OCI-LY7 (cell line): ENCODE measurements at regions not wholly inside any gene's neighbourhood (a gene's known extent, or its start where the extent isn't known, plus 50 kb on each side); places are given as distances from the start of the nearest gene placed in this dataset.

Source experiments
- BruUV-seq: library from RNA; stranded (reverse); fragments of 400-500 nt; replicated peaks from 2 replicates; lab custom pipeline; 2021; lab: Mats Ljungman, UMichigan
- CTCF ChIA-PET: fragments of 300-600 bp; sonication (Branson Sonifier 250); formaldehyde crosslinking; loops from one replicate; lab custom pipeline; 2022; ENCODE audit warnings: antibody characterized with exemption; ENCODE audit not compliant: unreplicated experiment; lab: Charles Lee
- POLR2A ChIA-PET: fragments of 300-600 bp; sonication (Branson Sonifier 250); formaldehyde crosslinking; loops from one replicate; lab custom pipeline; 2022; ENCODE audit warnings: antibody characterized with exemption; lab: Charles Lee
- DNase-seq: peaks from one replicate; pipeline ENCODE4 v3.0.0-alpha.2; 2015; ENCODE audit warnings: low spot score
- H2AFZ ChIP-seq: fragments of 200-600 bp; sonication (generic), shearing (Covaris generic); 2 replicates; pipeline ENCODE4 v1.6.1; 2014; ENCODE audit warnings: mild to moderate bottlenecking, antibody characterized with exemption, low read length, moderate library complexity
- H3K27ac ChIP-seq: fragments of 200-600 bp; sonication (generic); 2 replicates; pipeline ENCODE4 v1.5.1; 2014; ENCODE audit warnings: mixed run types, low read depth, mild to moderate bottlenecking, moderate library complexity, low read length, inconsistent platforms; ENCODE audit not compliant: poor library complexity, severe bottlenecking
- H3K36me3 ChIP-seq: fragments of 200-600 bp; sonication (generic); 2 replicates; pipeline ENCODE4 v1.6.1; 2014; ENCODE audit warnings: mild to moderate bottlenecking, antibody characterized with exemption, low read length, moderate library complexity, mixed read lengths; ENCODE audit not compliant: insufficient read depth
- H3K4me1 ChIP-seq: fragments of 200-600 bp; sonication (generic); 2 replicates; pipeline ENCODE4 v1.5.1; 2014; ENCODE audit warnings: mild to moderate bottlenecking, low read length; ENCODE audit not compliant: insufficient read depth, poor library complexity, severe bottlenecking
- H3K4me2 ChIP-seq: fragments of 200-600 bp; sonication (generic); 2 replicates; pipeline ENCODE4 v1.6.1; 2014; ENCODE audit warnings: mild to moderate bottlenecking, low read length
- H3K4me3 ChIP-seq: fragments of 200-600 bp; sonication (generic); 2 replicates; pipeline ENCODE4 v1.5.1; 2014; ENCODE audit warnings: mild to moderate bottlenecking, low read depth, low read length; ENCODE audit not compliant: poor library complexity, severe bottlenecking
- H3K79me2 ChIP-seq: fragments of 200-600 bp; sonication (generic); 2 replicates; pipeline ENCODE4 v1.6.1; 2016; ENCODE audit warnings: low read depth, mild to moderate bottlenecking, low read length, moderate library complexity, mixed read lengths; ENCODE audit not compliant: insufficient read depth
- H3K9me2 ChIP-seq: fragments of 200-600 bp; sonication (generic); 2 replicates; pipeline ENCODE4 v1.6.1; 2016; ENCODE audit warnings: mild to moderate bottlenecking, low read length, mixed read lengths; ENCODE audit not compliant: insufficient read depth
- H3K9me3 ChIP-seq: fragments of 200-600 bp; sonication (generic); 2 replicates; pipeline ENCODE4 v1.6.1; 2014; ENCODE audit warnings: mild to moderate bottlenecking, mixed run types, low read length, mixed read lengths
- H4K20me1 ChIP-seq: fragments of 200-600 bp; sonication (generic); 2 replicates; pipeline ENCODE4 v1.6.1; 2014; ENCODE audit warnings: mild to moderate bottlenecking, antibody characterized with exemption, low read length, moderate library complexity, mixed read lengths; ENCODE audit not compliant: insufficient read depth
- EZH2phosphoT487 ChIP-seq: fragments of 200-600 bp; sonication (generic); IDR thresholded peaks from 2 replicates; pipeline ENCODE4 v1.6.1; 2018; ENCODE audit warnings: low read depth, borderline replicate concordance, mild to moderate bottlenecking, mixed run types, antibody characterized with exemption, low read length, moderate library complexity, mixed read lengths
- intact Hi-C: fragments of 100-400 bp; cut with micrococcal nuclease; formaldehyde crosslinking; loops from one replicate; pipeline ENCODE4 v1.10.0; 2022; ENCODE audit not compliant: unreplicated experiment
- TF ChIP-seq, protein P1 (sequence below): fragments of 200-600 bp; sonication (generic); conservative IDR thresholded peaks from 2 replicates; pipeline ENCODE4 v1.5.1; 2014; ENCODE audit warnings: mild to moderate bottlenecking, antibody characterized with exemption, low read length, moderate library complexity, mixed read lengths

GRCh38 chr12:58419196-58419760 lies 477.9 kb downstream of the ATP23 start:
- ChIA-PET CTCF (no interaction called here), POLR2A (no interaction called here)
- no peak for TF ChIP-seq EZH2phosphoT487
- TF ChIP-seq, protein P1, sequence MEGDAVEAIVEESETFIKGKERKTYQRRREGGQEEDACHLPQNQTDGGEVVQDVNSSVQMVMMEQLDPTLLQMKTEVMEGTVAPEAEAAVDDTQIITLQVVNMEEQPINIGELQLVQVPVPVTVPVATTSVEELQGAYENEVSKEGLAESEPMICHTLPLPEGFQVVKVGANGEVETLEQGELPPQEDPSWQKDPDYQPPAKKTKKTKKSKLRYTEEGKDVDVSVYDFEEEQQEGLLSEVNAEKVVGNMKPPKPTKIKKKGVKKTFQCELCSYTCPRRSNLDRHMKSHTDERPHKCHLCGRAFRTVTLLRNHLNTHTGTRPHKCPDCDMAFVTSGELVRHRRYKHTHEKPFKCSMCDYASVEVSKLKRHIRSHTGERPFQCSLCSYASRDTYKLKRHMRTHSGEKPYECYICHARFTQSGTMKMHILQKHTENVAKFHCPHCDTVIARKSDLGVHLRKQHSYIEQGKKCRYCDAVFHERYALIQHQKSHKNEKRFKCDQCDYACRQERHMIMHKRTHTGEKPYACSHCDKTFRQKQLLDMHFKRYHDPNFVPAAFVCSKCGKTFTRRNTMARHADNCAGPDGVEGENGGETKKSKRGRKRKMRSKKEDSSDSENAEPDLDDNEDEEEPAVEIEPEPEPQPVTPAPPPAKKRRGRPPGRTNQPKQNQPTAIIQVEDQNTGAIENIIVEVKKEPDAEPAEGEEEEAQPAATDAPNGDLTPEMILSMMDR = no peak
- H3K36me3 ChIP-seq = no peaks in the 10 kb centered on the region
- no peak overlapping the region for H2AFZ ChIP-seq
- H3K9me2 ChIP-seq = no peaks in the 10 kb centered on the region
- DNase-seq = no peak
- no peaks in the 10 kb centered on the region for H3K79me2 ChIP-seq
- H3K4me3 ChIP-seq = no peak overlapping the region
- intact Hi-C loops = no loop called here
- H3K4me2 ChIP-seq = no peak overlapping the region
- no peak overlapping the region for H3K27ac ChIP-seq
- H4K20me1 ChIP-seq = no peaks in the 10 kb centered on the region
- H3K9me3 ChIP-seq = no peaks in the 10 kb centered on the region
- H3K4me1 ChIP-seq = no peaks in the 10 kb centered on the region
- BruUV-seq = no TSS peak

DNA sequence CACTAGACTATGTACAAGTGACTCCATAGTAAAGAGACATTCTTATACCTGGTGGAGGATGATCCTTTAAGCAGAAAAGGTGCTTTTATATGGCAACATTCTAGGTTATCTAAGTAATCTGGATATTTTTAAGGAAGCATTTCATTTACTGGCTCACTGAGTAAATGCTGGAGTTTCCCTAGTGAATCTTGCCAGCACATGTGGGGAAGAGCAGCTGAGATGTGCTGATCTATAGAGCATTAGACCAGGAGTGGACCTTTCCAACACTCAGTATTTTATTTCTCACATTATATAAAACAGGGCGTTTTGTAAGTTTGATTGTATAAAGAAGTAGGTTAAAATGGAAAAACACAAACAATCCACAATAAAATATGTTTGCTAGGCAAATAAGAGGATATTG lies 478.5 kb downstream of the ATP23 start:
- Histone ChIP-seq H2AFZ (no peak overlapping the region), H3K9me2 (no peaks in the 10 kb centered on the region), H3K4me2 (no peak overlapping the region), H3K9me3 (no peaks in the 10 kb centered on the region), H4K20me1 (no peaks in the 10 kb centered on the region), H3K4me3 (no peak overlapping the region), H3K27ac (no peak overlapping the region), H3K79me2 (no peaks in the 10 kb centered on the region), H3K36me3 (no peaks in the 10 kb centered on the region), H3K4me1 (no peaks in the 10 kb centered on the region)
- no TSS peak for BruUV-seq
- no peak for TF ChIP-seq EZH2phosphoT487
- TF ChIP-seq, protein P1 = no peak
- intact Hi-C loops = no loop called here
- no peak for DNase-seq
- ChIA-PET POLR2A (interaction anchor here (0.6 kb wide), 1 partner anchor 8 kb away, joined by 3 read pairs; no protein-coding TSS in a partner anchor), CTCF (no interaction called here)

DNA sequence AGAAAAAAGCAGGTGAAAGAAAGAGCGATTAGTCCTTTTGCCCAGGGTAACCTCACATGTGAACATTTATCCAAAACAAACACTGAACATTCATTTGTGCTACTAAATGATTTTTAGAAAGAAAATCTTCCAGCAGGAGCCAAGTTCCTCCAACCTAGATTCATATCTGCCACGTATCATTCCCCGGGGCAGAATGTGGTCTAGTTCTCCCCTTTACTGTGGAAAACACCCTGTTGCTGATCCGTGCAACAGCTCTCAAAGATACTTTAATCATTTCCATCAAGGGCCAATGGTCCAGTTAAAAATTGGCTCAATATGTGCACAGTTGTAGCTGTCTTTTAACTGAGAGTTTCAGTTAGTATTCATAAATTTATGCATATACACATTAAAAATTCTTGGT lies 479.1 kb downstream of the ATP23 start:
- no peak for TF ChIP-seq EZH2phosphoT487
- TF ChIP-seq, protein P1 = no peak
- Histone ChIP-seq H3K36me3 (no peaks in the 10 kb centered on the region), H3K9me2 (no peaks in the 10 kb centered on the region), H2AFZ (no peak overlapping the region), H3K4me1 (no peaks in the 10 kb centered on the region), H3K9me3 (no peaks in the 10 kb centered on the region), H3K4me3 (no peak overlapping the region), H4K20me1 (no peaks in the 10 kb centered on the region), H3K4me2 (no peak overlapping the region), H3K79me2 (no peaks in the 10 kb centered on the region), H3K27ac (no peak overlapping the region)
- no TSS peak for BruUV-seq
- intact Hi-C loops = no loop called here
- CTCF ChIA-PET = no interaction called here
- DNase-seq = no peak
- POLR2A ChIA-PET = no interaction called here
